GM21529 (cell line): ENCODE measurements at regions not wholly inside any gene's neighbourhood (a gene's known extent, or its start where the extent isn't known, plus 50 kb on each side); places are given as distances from the start of the nearest gene placed in this dataset.

ENCODE experiments used
- ATAC-seq: cut with Tn5 transposase; IDR thresholded peaks from one replicate; pipeline ENCODE4 v1.9.1; 2021; ENCODE audit not compliant: unreplicated experiment

- ATAC-seq = no peak
These were observed 353.5 kb upstream of the SATB1 start for GRCh38 chr3:18778598-18778997.

- ATAC-seq = no peak
These were observed 353.0 kb upstream of the SATB1 start for GRCh38 chr3:18778094-18778493.

- no peak for ATAC-seq
These were observed 350.4 kb upstream of the SATB1 start for GRCh38 chr3:18775501-18775900.

GRCh38 chr3:18774319-18775088 lies 349.4 kb upstream of the SATB1 start:
- no peak for ATAC-seq

GRCh38 chr3:18772699-18773305 lies 347.7 kb upstream of the SATB1 start:
- no peak for ATAC-seq

GRCh38 chr3:18771931-18772330 lies 346.8 kb upstream of the SATB1 start:
- ATAC-seq = no peak

- no peak for ATAC-seq
These were observed 345.7 kb upstream of the SATB1 start for GRCh38 chr3:18770800-18771199.

- ATAC-seq = no peak
These were observed 342.7 kb upstream of the SATB1 start for GRCh38 chr3:18767756-18768303.

- ATAC-seq = no peak
These were observed 341.8 kb upstream of the SATB1 start for GRCh38 chr3:18766974-18767373.

GRCh38 chr3:18765662-18766061 lies 340.5 kb upstream of the SATB1 start:
- no peak for ATAC-seq

- no peak for ATAC-seq
These were observed 340.0 kb upstream of the SATB1 start for GRCh38 chr3:18765161-18765560.

- peak; percentile 49 for ATAC-seq
These were observed 336.4 kb upstream of the SATB1 start for GRCh38 chr3:18761530-18761929.

GRCh38 chr3:18758047-18758704 lies 333.0 kb upstream of the SATB1 start:
- peak; percentile 89 for ATAC-seq

GRCh38 chr3:18757476-18757875 lies 332.3 kb upstream of the SATB1 start:
- ATAC-seq = no peak

- ATAC-seq = no peak
These were observed 327.3 kb upstream of the SATB1 start for GRCh38 chr3:18752273-18752934.

GRCh38 chr3:18751514-18751913 lies 326.4 kb upstream of the SATB1 start:
- no peak for ATAC-seq

- ATAC-seq = peak; percentile 52
These were observed 322.2 kb upstream of the SATB1 start for GRCh38 chr3:18747383-18747782.

- ATAC-seq = no peak
These were observed 320.3 kb upstream of the SATB1 start for GRCh38 chr3:18745472-18745871.

- no peak for ATAC-seq
These were observed 319.3 kb upstream of the SATB1 start for GRCh38 chr3:18744472-18744871.

GRCh38 chr3:18743761-18744160 lies 318.6 kb upstream of the SATB1 start:
- ATAC-seq = no peak
